ENCODE measurements at regions not wholly inside any gene's neighbourhood (a gene's known extent, or its start where the extent isn't known, plus 50 kb on each side); places are given as distances from the start of the nearest gene placed in this dataset.
"Not testable (repeated sequence)": the region's sequence is repeated elsewhere in the genome, so short reads cannot be mapped to it uniquely, and the experiment has no call there.

DNA sequence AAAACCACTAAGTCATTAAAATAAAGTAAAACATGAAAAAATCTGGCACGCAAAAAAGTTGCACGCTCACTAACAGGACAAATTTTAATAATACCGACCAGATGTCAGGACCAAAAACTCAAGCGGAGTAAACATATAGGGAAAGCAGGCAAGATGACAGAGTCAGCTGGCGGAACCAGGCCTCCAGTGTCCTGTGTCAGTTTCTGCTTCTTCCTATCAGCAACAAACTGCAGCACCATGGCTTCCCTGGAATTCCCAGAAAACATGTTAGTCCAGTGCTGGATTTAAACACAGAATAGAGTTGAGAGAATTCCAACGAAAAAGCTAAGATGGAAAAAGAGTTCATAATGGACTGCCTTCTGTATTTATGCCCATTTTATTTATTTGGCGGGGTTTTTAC lies 169.1 kb upstream of the ARHGEF26 start:
- DNase-seq, result no peak

DNA sequence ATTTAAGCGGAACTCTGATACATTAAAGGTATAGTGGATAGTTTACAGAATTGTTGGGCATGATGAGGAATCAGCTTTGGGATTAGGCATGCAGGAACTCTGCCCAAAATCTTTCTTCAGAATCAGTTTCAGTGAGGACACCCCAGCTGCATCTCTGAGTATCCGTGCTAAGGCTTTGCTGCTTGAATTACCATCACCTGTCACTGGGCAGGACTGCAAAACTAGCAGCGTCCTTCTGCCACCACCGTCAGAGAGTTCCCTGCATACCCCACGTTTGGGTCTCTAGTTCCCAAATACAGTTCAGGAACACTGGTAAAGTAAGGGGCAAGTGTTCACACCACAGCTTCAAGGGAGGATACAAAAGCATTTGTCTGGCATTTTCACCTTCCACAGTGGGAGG lies 164.6 kb upstream of the ARHGEF26 start:
- DNase-seq, result no peak

DNA sequence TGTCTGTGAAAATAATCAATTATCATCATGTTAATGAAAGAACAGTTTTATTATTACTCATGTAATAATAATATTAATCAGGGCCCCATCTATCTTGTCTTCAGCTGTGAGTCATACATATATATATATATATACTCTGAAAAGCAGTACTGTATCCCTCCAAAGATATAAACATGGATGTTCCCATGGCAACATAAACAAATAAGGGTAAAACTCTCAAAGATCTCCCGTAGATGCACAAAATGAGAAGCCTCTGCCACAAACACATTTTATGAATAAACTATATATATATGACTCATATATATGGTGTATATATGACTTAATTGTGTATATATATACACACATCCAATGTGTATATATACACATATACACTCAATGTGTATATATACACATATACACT lies 163.8 kb upstream of the ARHGEF26 start:
- DNase-seq, result no peak

DNA sequence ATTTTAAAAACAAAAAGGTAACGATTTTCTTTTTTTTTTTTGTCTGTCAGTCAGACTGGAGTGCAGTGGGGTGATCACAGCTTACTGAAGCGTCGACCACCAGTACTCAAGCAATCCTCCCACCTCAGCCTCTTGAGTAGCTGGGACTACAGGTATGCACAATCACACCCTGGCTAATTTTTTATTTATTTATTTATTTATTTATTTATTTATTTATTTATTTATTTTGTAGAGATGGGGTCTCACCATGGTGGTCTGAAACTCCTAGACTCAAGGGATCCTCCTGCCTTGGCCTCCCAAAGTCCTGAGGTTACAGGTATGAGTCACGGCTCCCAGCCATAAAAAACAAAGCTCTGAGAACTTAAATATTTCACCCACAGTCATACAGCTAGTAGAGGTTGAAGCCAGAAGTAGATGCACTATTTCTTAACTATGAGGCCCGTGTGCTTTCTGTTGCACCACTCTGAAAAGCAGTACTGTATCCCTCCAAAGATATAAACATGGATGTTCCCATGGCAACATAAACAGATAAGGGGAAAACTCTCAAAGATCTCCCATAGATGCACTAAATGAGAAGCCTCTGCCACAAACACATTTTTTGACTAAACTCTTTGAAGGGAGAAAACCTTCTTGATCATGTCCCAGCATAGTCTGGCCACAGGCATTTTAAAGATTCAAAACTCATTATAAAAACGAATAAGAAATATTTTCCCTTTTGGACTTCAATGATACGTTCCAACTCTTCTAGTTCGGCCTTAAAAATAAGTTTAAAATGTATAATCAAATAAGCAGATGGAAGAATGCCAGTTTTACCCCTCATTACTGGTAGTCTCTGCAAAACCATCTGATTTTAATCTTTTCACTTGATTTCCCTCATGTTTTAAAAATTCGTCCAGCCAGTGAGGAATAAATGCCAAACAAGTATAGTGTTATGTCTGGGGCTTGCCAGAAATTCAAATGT lies 162.3 kb upstream of the ARHGEF26 start:
- no peak for DNase-seq

DNA sequence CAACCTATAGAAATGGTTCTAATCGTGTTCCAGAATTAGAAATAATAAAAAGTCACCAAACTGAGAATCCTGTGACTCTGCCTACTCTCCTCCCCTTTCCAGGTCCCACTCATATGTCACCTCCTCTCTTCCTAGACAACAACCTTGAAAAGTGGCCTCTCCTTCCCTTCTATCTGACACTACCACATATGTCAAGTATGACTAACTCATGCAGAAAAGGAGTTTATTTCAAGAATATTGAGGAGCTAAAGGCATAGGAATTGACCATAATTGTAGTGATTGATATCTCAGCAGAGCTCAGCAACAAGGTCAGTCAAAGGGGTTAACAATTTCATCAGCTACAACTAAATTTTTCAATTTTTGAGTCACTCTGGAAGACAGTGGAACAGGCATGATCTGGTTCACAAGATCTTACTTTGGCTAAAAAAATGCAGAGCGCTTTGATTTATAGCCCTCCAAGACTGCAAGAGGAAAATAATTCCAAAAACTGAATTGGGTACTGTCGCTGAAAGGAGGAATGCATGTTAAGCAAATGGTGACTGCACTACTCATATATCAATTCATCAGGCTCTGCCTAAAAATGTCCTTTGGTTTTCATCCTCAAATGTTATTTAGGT lies 160.6 kb upstream of the ARHGEF26 start:
- DNase-seq, result no peak

DNA sequence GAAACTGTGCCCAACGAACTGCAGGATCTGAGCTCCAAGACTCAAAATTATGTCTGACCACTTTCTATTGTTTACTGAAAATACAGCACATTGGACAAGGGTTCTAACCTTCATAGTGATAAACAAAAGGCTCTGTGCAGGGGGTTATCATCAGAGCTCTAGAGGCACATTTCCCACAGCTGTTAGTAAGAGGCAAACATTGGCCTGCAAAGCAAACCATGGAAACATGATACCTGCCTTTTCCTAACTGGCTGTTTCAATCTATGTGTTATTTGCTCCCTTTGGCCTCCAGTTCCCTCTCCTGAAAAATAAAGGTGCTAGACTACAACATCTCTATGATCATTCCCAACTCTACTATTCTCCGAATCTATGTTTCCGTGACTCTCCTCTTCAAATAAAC lies 159.7 kb upstream of the ARHGEF26 start:
- DNase-seq, result peak; percentile 95

DNA sequence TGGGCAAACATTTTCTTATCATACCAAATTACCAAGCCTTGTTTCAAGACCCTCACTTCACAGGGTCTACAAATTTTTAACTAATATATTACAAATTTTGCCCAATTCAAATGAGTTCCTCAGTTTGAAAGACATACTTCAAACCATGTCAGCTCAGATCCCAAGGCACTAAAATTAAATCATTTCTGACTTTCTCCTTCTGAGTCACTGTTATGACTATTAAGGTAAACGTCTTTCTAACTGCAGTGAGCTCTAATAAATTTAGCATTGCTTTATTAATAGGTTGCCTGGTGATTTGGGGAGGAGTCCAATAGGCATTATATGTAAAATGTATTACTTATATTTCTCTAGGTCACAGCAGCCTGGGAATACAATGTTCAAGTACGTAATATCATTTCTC lies 158.2 kb upstream of the ARHGEF26 start:
- DNase-seq, result no peak

DNA sequence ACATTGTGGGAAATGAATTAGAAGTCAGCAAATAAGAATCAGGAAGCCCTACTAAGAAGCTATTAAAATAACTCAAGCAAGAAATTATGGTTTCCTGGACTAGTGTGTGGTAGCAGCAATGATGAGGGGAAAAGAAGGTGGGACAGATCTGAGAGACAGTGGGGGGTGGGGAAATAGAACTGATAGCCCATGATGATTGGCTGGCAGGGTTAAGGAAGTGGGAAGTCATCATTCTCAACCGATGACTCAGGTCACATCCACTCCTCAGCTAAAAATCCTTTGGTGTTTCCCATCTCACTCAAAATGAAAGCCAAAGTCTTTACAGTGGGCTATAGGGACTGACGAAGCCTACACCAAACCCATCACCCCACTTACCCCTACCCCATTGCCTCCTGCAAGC lies 153.9 kb upstream of the ARHGEF26 start:
- DNase-seq, result no peak

DNA sequence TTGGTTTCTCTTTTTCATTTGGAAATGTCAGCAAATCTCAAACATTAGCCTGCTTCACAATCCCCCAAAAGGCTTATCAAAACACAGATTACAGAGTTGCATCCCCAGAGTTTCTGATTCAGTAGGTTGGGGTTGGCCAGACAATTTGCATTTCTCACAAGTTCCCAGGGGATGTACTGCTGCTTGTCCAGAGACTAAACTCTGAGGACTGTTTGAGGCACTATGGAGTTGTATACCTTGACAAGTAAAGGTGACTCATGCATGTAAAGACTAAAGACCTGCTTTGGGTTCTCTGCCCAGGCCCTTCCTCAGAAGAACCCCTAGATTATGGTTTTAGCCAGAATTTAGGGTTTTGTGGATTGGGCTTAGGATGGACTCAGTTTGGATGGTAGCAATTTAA lies 151.1 kb upstream of the ARHGEF26 start:
- no peak for DNase-seq

DNA sequence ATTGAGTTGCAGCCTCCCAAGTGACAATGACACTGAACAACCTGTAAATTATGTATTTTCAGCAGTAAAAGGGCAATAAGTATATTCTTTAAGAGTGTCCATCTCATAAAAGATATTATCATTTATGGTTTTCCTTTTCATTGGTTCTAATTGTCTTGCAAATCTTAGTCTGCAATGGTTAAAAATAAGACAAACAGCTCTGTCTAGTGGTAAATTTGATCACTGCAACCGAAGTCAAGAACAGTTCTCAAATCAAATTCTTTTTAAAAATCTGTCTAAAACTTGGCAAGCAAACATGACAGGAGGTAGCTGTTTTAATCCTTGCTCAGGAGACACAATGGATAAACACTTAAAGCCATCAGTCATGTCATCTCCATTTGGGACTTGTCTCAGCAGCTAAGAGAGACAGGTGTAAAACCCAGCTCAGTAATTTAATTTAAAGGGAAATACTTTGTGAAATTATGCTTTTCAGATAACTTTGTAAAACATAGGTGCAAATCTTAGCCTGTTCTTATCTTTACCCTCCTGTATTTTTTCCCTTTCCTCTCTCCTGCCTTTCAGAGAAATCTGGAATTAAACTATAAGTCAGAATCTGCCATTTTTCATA lies 150.3 kb upstream of the ARHGEF26 start:
- DNase-seq, result no peak

DNA sequence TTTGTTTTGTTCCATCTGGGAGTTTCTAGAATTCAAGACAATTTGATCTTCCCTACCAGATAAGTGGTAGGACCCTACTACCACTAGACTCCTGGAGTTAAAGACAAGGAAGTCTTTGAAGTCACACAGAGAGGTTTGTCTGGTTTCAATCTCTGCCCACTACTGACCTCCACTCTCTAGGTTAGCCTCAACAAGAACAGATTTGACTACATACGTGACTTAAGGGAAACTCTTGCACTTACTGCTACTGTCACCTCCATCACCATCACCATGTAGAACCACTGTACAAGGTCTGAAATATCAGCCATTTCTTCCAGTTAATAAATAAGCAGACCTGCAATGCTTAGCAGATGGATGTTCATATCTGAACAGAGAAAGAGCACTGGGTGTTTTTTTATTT lies 148.3 kb upstream of the ARHGEF26 start:
- DNase-seq, result no peak

DNA sequence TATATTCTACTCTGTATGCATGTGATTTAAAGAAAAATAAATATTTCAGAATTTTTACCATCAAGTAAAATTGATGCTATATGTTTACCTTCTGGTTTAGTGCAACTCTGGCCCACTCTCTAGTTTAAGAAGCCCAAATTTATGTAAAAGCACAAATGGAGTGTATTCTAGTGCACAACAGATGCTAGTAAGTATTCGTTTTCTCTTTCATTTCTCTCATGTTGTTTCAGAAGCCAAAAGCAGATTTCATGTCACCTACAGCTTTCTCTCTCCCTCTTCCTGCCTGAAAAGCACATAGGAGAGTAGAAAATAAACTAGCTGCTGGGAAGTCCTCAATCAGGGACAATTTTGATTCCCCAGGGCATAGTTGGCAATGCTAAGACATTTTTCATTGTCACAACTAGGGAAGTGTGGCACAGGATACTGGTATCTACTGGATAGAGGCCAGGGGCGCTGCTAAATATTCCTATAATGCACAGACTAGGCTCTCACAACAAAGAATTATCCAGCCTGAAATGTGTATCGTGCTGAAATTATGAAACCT lies 147.4 kb upstream of the ARHGEF26 start:
- DNase-seq, result no peak

DNA sequence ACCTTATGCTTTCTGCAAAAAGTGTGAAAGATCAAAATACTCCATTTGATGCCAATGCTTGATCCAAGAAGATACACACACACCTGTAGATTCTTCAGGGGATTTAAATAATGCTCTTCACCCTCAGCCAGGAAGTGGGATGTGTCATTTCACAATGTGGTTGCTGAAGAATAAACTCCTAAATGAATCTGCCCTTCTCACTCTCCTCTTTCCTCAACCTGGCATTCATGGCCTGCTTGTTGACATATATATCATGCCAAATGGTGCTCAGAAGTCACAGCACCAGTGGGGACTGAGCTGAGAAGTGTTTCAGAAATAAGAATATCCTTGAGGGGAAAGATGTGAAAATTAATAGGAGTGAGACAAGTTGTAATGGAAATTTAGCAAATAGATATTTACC lies 146.6 kb upstream of the ARHGEF26 start:
- DNase-seq, result no peak

DNA sequence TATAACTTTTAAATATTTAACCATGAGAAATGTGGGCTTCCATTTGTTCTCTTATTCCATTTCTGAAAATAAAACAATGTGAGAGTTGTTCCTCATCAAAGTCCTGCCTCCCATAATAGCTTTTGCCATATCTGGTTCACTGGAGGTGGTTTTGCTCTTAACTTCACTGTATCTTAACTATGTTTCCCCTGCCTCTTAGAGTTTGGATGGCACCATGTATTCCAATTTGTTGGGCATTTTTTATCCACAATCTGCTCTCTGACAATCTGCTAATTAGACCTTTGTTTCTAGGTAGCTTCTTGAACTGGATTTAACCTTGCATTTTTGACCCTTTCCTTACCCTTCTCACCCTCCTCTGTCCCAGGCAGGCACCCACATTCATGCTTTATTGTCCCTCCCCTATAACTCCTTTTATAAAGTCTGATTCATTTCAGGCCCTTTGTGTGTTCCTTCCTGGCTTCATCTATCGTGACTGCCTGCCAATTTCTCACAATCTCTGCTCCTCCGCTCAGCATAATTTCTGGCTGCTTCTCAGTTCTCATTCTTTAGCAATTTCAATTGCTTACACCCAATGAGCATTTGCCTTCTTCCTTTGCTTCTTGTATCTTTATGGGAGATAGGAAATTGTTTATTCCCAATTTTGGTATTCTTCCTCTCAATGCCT lies 144.2 kb upstream of the ARHGEF26 start:
- no peak for DNase-seq

DNA sequence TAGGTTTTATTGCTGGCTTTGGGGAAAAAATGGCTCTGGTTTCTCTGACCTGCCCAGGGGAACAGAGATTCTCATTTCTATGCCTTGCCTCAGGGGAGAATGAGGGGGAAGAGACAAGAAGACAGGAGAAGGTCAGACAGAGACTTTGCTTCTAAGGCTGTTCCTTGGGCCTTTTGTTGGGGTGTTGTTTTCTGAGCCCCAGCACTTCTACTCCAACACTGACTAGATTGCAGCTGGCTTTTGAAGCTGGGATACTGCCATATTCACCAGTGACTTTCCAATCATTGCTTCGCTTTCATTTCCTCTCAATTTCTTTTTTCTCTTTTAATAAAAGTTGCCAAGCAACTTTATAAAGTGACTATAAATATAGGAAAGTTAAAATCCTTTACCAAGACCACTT lies 143.2 kb upstream of the ARHGEF26 start:
- no peak for DNase-seq

DNA sequence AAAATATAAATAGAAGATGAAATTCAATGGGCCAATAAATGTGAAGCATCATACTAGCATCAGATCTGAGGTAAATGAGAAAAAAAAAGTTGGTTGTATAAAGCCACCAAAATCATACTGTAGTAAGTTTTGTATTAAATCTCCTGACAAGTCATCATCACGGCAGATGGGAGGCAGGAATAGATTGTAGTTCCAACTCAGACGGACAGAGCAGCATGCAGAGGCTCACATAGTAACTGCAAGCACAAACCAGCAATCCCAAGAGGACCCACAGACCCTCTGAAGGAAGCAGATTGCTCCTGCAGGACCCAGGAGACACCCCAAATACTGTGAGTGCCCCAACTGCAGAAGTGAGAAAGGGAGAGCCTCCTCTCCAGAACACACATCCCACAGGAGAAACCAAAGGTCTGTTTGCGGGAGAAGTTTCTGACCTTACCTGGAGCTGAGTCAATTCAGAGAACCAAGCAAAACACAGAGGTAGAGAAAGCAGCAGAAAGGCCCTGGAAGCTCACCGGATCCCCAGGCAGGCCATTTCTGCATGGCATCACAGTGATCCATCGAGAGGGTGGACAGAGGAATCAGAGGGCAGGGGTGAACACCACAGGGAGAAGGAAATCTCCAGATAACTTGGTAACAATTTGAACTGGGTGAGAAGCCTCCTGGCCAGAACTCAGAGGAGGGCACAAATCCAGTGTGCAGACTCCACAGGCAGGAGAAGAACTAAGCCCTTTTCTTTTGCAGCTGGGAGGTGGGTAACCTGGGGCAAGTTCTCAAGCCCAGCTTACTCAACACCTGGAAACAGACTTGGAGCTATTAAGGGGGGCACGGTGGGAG lies 141.6 kb upstream of the ARHGEF26 start:
- no peak for DNase-seq

DNA sequence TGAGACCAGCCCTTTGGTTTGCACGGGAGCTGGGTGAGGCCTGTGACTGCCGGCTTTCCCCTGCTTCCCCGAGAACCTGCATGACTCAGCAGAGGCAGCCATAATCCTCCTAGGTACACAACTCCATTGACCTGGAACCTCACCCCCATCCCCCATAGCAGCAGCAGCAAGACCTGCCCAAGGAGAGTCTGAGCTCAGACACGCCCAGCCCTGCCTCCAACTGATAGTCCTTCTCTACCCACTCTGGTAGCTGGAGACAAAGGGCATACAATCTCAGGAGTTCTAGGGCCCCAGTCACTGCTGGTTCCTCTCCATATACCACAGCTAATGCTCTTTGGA lies 141.0 kb upstream of the ARHGEF26 start:
- DNase-seq, result no peak

DNA sequence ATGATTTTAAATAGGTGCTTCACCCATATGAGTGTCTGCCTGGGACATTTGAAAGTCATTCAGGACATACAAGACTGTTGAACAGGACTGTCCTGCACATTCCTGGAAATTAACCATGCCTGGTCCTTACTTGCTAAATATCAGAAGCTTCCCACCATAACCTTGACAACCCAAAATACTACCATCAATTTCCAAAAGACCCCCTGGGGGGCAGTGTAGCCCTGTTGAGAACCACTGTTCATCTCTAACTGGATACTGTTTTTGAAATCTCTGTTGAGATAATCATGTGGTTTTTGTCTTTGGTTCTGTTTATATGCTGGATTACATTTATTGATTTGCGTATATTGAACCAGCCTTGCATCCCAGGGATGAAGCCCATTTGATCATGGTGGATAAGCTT lies 123.8 kb upstream of the ARHGEF26 start:
- DNase-seq, result not testable (repeated sequence)

DNA sequence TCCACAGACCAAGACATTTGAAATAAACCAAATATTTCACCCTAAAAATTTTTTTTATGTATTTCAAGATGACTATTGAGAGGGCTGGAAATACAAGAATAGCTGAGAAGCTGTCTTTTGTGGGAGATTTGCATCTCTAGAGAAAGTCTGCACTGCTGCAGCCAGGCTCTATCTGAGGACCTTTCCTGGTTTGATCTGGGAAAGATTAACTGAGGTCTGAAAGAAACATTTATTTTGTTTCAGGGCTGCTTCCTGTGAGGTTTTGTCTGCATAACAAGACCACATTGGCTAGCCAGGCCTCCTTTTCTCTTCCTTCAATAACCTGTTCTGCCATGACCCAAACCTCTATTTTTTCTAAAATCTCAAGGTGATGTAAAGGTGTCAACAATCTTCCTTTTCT lies 117.5 kb upstream of the ARHGEF26 start:
- no peak for DNase-seq

DNA sequence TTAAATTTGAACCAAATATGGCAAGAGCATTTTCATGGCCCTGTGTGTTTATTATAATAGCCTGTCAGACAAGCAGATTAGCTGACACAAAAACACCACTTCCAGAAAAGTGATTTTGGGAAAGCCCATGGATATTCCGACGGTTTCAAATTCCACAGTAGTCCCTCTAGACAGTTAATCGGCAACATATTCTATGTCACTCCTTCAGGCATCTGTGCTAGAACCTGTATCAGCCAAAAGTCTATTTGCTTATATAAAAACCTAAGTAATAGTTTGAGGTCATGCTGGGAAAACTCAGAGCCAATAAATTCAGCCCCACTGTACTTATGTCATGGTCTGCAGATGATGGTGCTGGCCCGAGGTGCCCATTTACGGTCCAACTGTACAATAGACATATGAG lies 110.2 kb upstream of the ARHGEF26 start:
- DNase-seq, result no peak

DNA sequence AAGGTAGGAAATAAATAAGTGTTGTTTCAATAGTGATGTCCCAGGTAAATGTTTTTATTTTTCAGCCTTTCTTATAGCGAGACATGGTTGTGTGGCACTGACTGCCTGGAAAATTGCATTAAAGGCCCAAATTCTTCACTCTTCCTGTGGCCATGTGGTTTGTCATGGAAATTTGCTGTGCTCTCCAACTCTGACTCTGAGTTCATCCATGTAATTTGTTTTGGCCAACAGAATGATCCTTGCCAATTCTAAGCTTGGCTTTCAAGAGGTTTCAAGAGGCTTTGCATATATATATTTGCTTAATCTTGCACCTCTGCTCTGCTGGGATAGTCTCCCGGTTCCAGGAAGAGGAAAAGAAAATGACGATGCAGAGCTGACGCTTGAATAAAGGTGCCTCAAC lies 107.5 kb upstream of the ARHGEF26 start:
- DNase-seq, result no peak

DNA sequence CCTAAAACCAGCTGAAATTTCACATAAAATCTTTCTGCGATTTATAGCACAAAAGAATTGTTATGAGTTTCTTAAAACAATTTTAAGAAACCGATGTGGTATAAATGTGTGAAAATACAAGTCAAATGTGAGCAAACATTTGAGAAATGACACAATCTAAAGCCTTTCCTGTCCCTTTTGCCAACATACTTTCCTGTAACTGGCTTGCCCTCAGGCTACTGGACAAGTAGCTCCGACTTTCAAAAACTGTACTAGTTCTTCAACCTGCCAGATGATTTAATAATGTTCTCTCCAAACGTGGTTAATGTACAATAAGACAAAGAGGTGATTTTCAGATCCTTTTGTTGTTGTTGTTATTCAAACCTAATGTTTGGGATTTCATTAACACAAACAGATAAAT lies 105.9 kb upstream of the ARHGEF26 start:
- no peak for DNase-seq
